Kidney tubule cell (primary cell): ENCODE measurements at regions not wholly inside any gene's neighbourhood (a gene's known extent, or its start where the extent isn't known, plus 50 kb on each side); places are given as distances from the start of the nearest gene placed in this dataset.
"Not testable (repeated sequence)": the region's sequence is repeated elsewhere in the genome, so short reads cannot be mapped to it uniquely, and the experiment has no call there.

Experiments used
- DNase-seq: peaks from one replicate; pipeline ENCODE4 v3.0.0-alpha.2; 2018; ENCODE audit warnings: low spot score

- DNase-seq: no peak
Measured at GRCh38 chr4:135434936-135435335, 1233.3 kb upstream of the PABPC4L start.

GRCh38 chr4:135429528-135429927 lies 1227.9 kb upstream of the PABPC4L start:
- no peak for DNase-seq

GRCh38 chr4:135418353-135418752 lies 1216.8 kb upstream of the PABPC4L start:
- DNase-seq: peak; percentile 6

GRCh38 chr4:135412213-135412612 lies 1210.6 kb upstream of the PABPC4L start:
- DNase-seq: no peak

- no peak for DNase-seq
Measured at GRCh38 chr4:135411251-135411650, 1209.7 kb upstream of the PABPC4L start.

- not testable (repeated sequence) for DNase-seq
Measured at GRCh38 chr4:135409261-135409660, 1207.7 kb upstream of the PABPC4L start.

- no peak for DNase-seq
Measured at GRCh38 chr4:135408109-135408508, 1206.5 kb upstream of the PABPC4L start.

GRCh38 chr4:135406597-135406996 lies 1205.0 kb upstream of the PABPC4L start:
- not testable (repeated sequence) for DNase-seq

GRCh38 chr4:135385830-135386581 lies 1184.4 kb upstream of the PABPC4L start:
- DNase-seq: no peak

- no peak for DNase-seq
Measured at GRCh38 chr4:135383356-135384288, 1182.0 kb upstream of the PABPC4L start.

- no peak for DNase-seq
Measured at GRCh38 chr4:135382280-135382959, 1180.8 kb upstream of the PABPC4L start.

- DNase-seq: no peak
Measured at GRCh38 chr4:135372131-135372530, 1170.5 kb upstream of the PABPC4L start.

- DNase-seq: no peak
Measured at GRCh38 chr4:135371137-135371536, 1169.5 kb upstream of the PABPC4L start.

GRCh38 chr4:135368831-135369230 lies 1167.2 kb upstream of the PABPC4L start:
- DNase-seq: no peak

- no peak for DNase-seq
Measured at GRCh38 chr4:135365065-135365464, 1163.5 kb upstream of the PABPC4L start.

- no peak for DNase-seq
Measured at GRCh38 chr4:135359128-135359527, 1157.5 kb upstream of the PABPC4L start.

GRCh38 chr4:135357091-135357490 lies 1155.5 kb upstream of the PABPC4L start:
- DNase-seq: no peak

GRCh38 chr4:135354876-135355275 lies 1153.3 kb upstream of the PABPC4L start:
- DNase-seq: no peak

- DNase-seq: no peak
Measured at GRCh38 chr4:135353008-135353407, 1151.4 kb upstream of the PABPC4L start.

- no peak for DNase-seq
Measured at GRCh38 chr4:135344492-135344891, 1142.9 kb upstream of the PABPC4L start.

GRCh38 chr4:135338181-135338580 lies 1136.6 kb upstream of the PABPC4L start:
- DNase-seq: no peak

GRCh38 chr4:135325264-135325663 lies 1123.7 kb upstream of the PABPC4L start:
- DNase-seq: no peak
